ENCODE measurements at regions not wholly inside any gene's neighbourhood (a gene's known extent, or its start where the extent isn't known, plus 50 kb on each side); places are given as distances from the start of the nearest gene placed in this dataset.

GRCh38 chr1:164983023-164983650 lies 373.4 kb downstream of the LMX1A start:
- peaks cover 20% of the 10 kb centered on the region for H3K4me1 ChIP-seq (ENCODE audit: control insufficient read depth, insufficient read depth, low read length, poor library complexity, severe bottlenecking)
- WGBS, 2 experiments (ENCODE audit: insufficient coverage in 2 of 2), result 15 to 44% methylated on average over 1 to 2 of the region's 3 CpGs

GRCh38 chr1:164982545-164982944 lies 374.0 kb downstream of the LMX1A start:
- H3K4me1 ChIP-seq (ENCODE audit: control insufficient read depth, insufficient read depth, low read length, poor library complexity, severe bottlenecking), result peaks cover 20% of the 10 kb centered on the region
- no peak overlapping the region for H3K4me3 ChIP-seq (ENCODE audit: extremely low read depth, insufficient read depth, low read length, poor library complexity, severe bottlenecking)
- 0 to 10% methylated on average over 1 of the region's 1 CpG for WGBS, 2 experiments (ENCODE audit: insufficient coverage in 2 of 2)
- H3K36me3 ChIP-seq (ENCODE audit: control insufficient read depth, insufficient read depth, low read length), result no peaks in the 10 kb centered on the region
- H3K27ac ChIP-seq (ENCODE audit: low read depth, low read length, severe bottlenecking), result peak overlapping the region; percentile 80
- H3K9me3 ChIP-seq (ENCODE audit: control insufficient read depth, low read length), result no peaks in the 10 kb centered on the region

More at GRCh38 chr1:164983023-164983650, 373.4 kb downstream of the LMX1A start:
- Histone ChIP-seq H3K4me3 (ENCODE audit: extremely low read depth, insufficient read depth, low read length, poor library complexity, severe bottlenecking) (no peak overlapping the region), H3K36me3 (ENCODE audit: control insufficient read depth, insufficient read depth, low read length) (no peaks in the 10 kb centered on the region), H3K27ac (ENCODE audit: low read depth, low read length, severe bottlenecking) (peak overlapping the region; percentile 80), H3K9me3 (ENCODE audit: control insufficient read depth, low read length) (no peaks in the 10 kb centered on the region)

GRCh38 chr1:164977561-164977960 lies 379.0 kb downstream of the LMX1A start:
- Histone ChIP-seq H3K4me3 (ENCODE audit: extremely low read depth, insufficient read depth, low read length, poor library complexity, severe bottlenecking) (no peak overlapping the region), H3K4me1 (ENCODE audit: control insufficient read depth, insufficient read depth, low read length, poor library complexity, severe bottlenecking) (peaks cover 6% of the 10 kb centered on the region)
- WGBS, 2 experiments (ENCODE audit: insufficient coverage in 2 of 2), result 87 to 97% methylated on average over 3 of the region's 3 CpGs

GRCh38 chr1:164971921-164972415 lies 384.5 kb downstream of the LMX1A start:
- H3K36me3 ChIP-seq (ENCODE audit: control insufficient read depth, insufficient read depth, low read length), result no peaks in the 10 kb centered on the region
- H3K4me3 ChIP-seq (ENCODE audit: extremely low read depth, insufficient read depth, low read length, poor library complexity, severe bottlenecking), result no peak overlapping the region
- no peaks in the 10 kb centered on the region for H3K9me3 ChIP-seq (ENCODE audit: control insufficient read depth, low read length)
- H3K27ac ChIP-seq (ENCODE audit: low read depth, low read length, severe bottlenecking), result no peak overlapping the region
- H3K4me1 ChIP-seq (ENCODE audit: control insufficient read depth, insufficient read depth, low read length, poor library complexity, severe bottlenecking), result no peaks in the 10 kb centered on the region
- WGBS, 2 experiments (ENCODE audit: insufficient coverage in 2 of 2), result 82 to 87% methylated on average over 4 of the region's 6 CpGs

More at GRCh38 chr1:164977561-164977960, 379.0 kb downstream of the LMX1A start:
- Histone ChIP-seq H3K9me3 (ENCODE audit: control insufficient read depth, low read length) (no peaks in the 10 kb centered on the region), H3K27ac (ENCODE audit: low read depth, low read length, severe bottlenecking) (no peak overlapping the region), H3K36me3 (ENCODE audit: control insufficient read depth, insufficient read depth, low read length) (no peaks in the 10 kb centered on the region)

- Histone ChIP-seq H3K4me3 (ENCODE audit: extremely low read depth, insufficient read depth, low read length, poor library complexity, severe bottlenecking) (no peak overlapping the region), H3K27ac (ENCODE audit: low read depth, low read length, severe bottlenecking) (no peak overlapping the region), H3K4me1 (ENCODE audit: control insufficient read depth, insufficient read depth, low read length, poor library complexity, severe bottlenecking) (no peaks in the 10 kb centered on the region), H3K9me3 (ENCODE audit: control insufficient read depth, low read length) (no peaks in the 10 kb centered on the region), H3K36me3 (ENCODE audit: control insufficient read depth, insufficient read depth, low read length) (no peaks in the 10 kb centered on the region)
- WGBS, 2 experiments (ENCODE audit: insufficient coverage in 2 of 2), result 96 to 100% methylated on average over 4 to 5 of the region's 5 CpGs
Observed at GRCh38 chr1:164971391-164971790, 385.1 kb downstream of the LMX1A start.

- H3K27ac ChIP-seq (ENCODE audit: low read depth, low read length, severe bottlenecking), result no peak overlapping the region
- no peak overlapping the region for H3K4me3 ChIP-seq (ENCODE audit: extremely low read depth, insufficient read depth, low read length, poor library complexity, severe bottlenecking)
- no peaks in the 10 kb centered on the region for H3K9me3 ChIP-seq (ENCODE audit: control insufficient read depth, low read length)
- H3K36me3 ChIP-seq (ENCODE audit: control insufficient read depth, insufficient read depth, low read length), result no peaks in the 10 kb centered on the region
- no peaks in the 10 kb centered on the region for H3K4me1 ChIP-seq (ENCODE audit: control insufficient read depth, insufficient read depth, low read length, poor library complexity, severe bottlenecking)
- 71 to 80% methylated on average over 1 to 2 of the region's 2 CpGs for WGBS, 2 experiments (ENCODE audit: insufficient coverage in 2 of 2)
Observed at GRCh38 chr1:164969253-164969652, 387.3 kb downstream of the LMX1A start.

- no peaks in the 10 kb centered on the region for H3K4me1 ChIP-seq (ENCODE audit: control insufficient read depth, insufficient read depth, low read length, poor library complexity, severe bottlenecking)
- no peak overlapping the region for H3K4me3 ChIP-seq (ENCODE audit: extremely low read depth, insufficient read depth, low read length, poor library complexity, severe bottlenecking)
- H3K9me3 ChIP-seq (ENCODE audit: control insufficient read depth, low read length), result no peaks in the 10 kb centered on the region
- H3K36me3 ChIP-seq (ENCODE audit: control insufficient read depth, insufficient read depth, low read length), result no peaks in the 10 kb centered on the region
- no peak overlapping the region for H3K27ac ChIP-seq (ENCODE audit: low read depth, low read length, severe bottlenecking)
Observed at GRCh38 chr1:164967300-164967699, 389.2 kb downstream of the LMX1A start.

- H3K4me3 ChIP-seq (ENCODE audit: extremely low read depth, insufficient read depth, low read length, poor library complexity, severe bottlenecking), result no peak overlapping the region
- 100% methylated on average over 2 of the region's 2 CpGs; no CpG with 5 or more reads in 1 of the 2 experiments for WGBS, 2 experiments (ENCODE audit: insufficient coverage in 2 of 2)
- no peaks in the 10 kb centered on the region for H3K36me3 ChIP-seq (ENCODE audit: control insufficient read depth, insufficient read depth, low read length)
- H3K4me1 ChIP-seq (ENCODE audit: control insufficient read depth, insufficient read depth, low read length, poor library complexity, severe bottlenecking), result no peaks in the 10 kb centered on the region
- H3K27ac ChIP-seq (ENCODE audit: low read depth, low read length, severe bottlenecking), result no peak overlapping the region
- H3K9me3 ChIP-seq (ENCODE audit: control insufficient read depth, low read length), result no peaks in the 10 kb centered on the region
Observed at GRCh38 chr1:164961715-164962114, 394.8 kb downstream of the LMX1A start.

- no peak overlapping the region for H3K27ac ChIP-seq (ENCODE audit: low read depth, low read length, severe bottlenecking)
- WGBS, 2 experiments (ENCODE audit: insufficient coverage in 2 of 2), result 89 to 95% methylated on average over 3 to 4 of the region's 6 CpGs
- no peaks in the 10 kb centered on the region for H3K4me1 ChIP-seq (ENCODE audit: control insufficient read depth, insufficient read depth, low read length, poor library complexity, severe bottlenecking)
- H3K4me3 ChIP-seq (ENCODE audit: extremely low read depth, insufficient read depth, low read length, poor library complexity, severe bottlenecking), result no peak overlapping the region
- H3K9me3 ChIP-seq (ENCODE audit: control insufficient read depth, low read length), result no peaks in the 10 kb centered on the region
- H3K36me3 ChIP-seq (ENCODE audit: control insufficient read depth, insufficient read depth, low read length), result no peaks in the 10 kb centered on the region
Observed at GRCh38 chr1:164958982-164959768, 397.3 kb downstream of the LMX1A start.

- Histone ChIP-seq H3K27ac (ENCODE audit: low read depth, low read length, severe bottlenecking) (no peak overlapping the region), H3K36me3 (ENCODE audit: control insufficient read depth, insufficient read depth, low read length) (no peaks in the 10 kb centered on the region), H3K4me1 (ENCODE audit: control insufficient read depth, insufficient read depth, low read length, poor library complexity, severe bottlenecking) (no peaks in the 10 kb centered on the region), H3K9me3 (ENCODE audit: control insufficient read depth, low read length) (peaks cover 5% of the 10 kb centered on the region), H3K4me3 (ENCODE audit: extremely low read depth, insufficient read depth, low read length, poor library complexity, severe bottlenecking) (no peak overlapping the region)
- WGBS, 2 experiments (ENCODE audit: insufficient coverage in 2 of 2), result 71 to 94% methylated on average over 2 of the region's 3 CpGs
Observed at GRCh38 chr1:164953815-164954214, 394.8 kb downstream of the PBX1 start.

- Histone ChIP-seq H3K27ac (ENCODE audit: low read depth, low read length, severe bottlenecking) (no peak overlapping the region), H3K4me3 (ENCODE audit: extremely low read depth, insufficient read depth, low read length, poor library complexity, severe bottlenecking) (no peak overlapping the region), H3K36me3 (ENCODE audit: control insufficient read depth, insufficient read depth, low read length) (no peaks in the 10 kb centered on the region), H3K4me1 (ENCODE audit: control insufficient read depth, insufficient read depth, low read length, poor library complexity, severe bottlenecking) (no peaks in the 10 kb centered on the region), H3K9me3 (ENCODE audit: control insufficient read depth, low read length) (peaks cover 12% of the 10 kb centered on the region)
- WGBS, 2 experiments (ENCODE audit: insufficient coverage in 2 of 2), result no CpG with 5 or more reads among the region's 1 CpG
Observed at GRCh38 chr1:164953098-164953497, 394.1 kb downstream of the PBX1 start.

Measured in mesodermal cell (in vitro differentiated cells).